HEK293T (cell line): ENCODE measurements at regions not wholly inside any gene's neighbourhood (a gene's known extent, or its start where the extent isn't known, plus 50 kb on each side); places are given as distances from the start of the nearest gene placed in this dataset.

Experiments
- PKNOX1 ChIP-seq: fragments of 450-650 bp; IDR thresholded peaks from 2 replicates; pipeline ENCODE4 v1.6.1; 2016
- ZNF384 ChIP-seq: fragments of 450-650 bp; IDR thresholded peaks from 2 replicates; pipeline ENCODE4 v1.6.1; 2016

GRCh38 chr14:98292191-98292590 is 979.8 kb downstream of the BCL11B start:
- TF ChIP-seq ZNF384, result no peak
- TF ChIP-seq PKNOX1, result no peak
